HPDE6-E6E7 (cell line): ENCODE measurements at regions not wholly inside any gene's neighbourhood (a gene's known extent, or its start where the extent isn't known, plus 50 kb on each side); places are given as distances from the start of the nearest gene placed in this dataset.

Experiments used
- DNase-seq: peaks from one replicate; pipeline ENCODE4 v3.0.0; 2011; ENCODE audit warnings: missing footprints; ENCODE audit errors: extremely low spot score

GRCh38 chr5:88396751-88397281 lies 128.2 kb upstream of the TMEM161B start:
- DNase-seq = no peak

- no peak for DNase-seq
These were observed 127.4 kb upstream of the TMEM161B start for GRCh38 chr5:88396000-88396535.

- DNase-seq = no peak
These were observed 126.6 kb upstream of the TMEM161B start for GRCh38 chr5:88395264-88395663.

- DNase-seq = no peak
These were observed 126.0 kb upstream of the TMEM161B start for GRCh38 chr5:88394536-88395175.

- DNase-seq = no peak
These were observed 125.3 kb upstream of the TMEM161B start for GRCh38 chr5:88393716-88394535.

GRCh38 chr5:88393042-88393441 lies 124.4 kb upstream of the TMEM161B start:
- no peak for DNase-seq

GRCh38 chr5:88391991-88392390 lies 123.3 kb upstream of the TMEM161B start:
- no peak for DNase-seq

- DNase-seq = no peak
These were observed 122.5 kb upstream of the TMEM161B start for GRCh38 chr5:88391116-88391515.

GRCh38 chr5:88390481-88390880 lies 121.8 kb upstream of the TMEM161B start:
- DNase-seq = no peak

- DNase-seq = no peak
These were observed 121.4 kb upstream of the TMEM161B start for GRCh38 chr5:88390096-88390441.

- no peak for DNase-seq
These were observed 120.9 kb upstream of the TMEM161B start for GRCh38 chr5:88389338-88390095.

- DNase-seq = no peak
These were observed 120.1 kb upstream of the TMEM161B start for GRCh38 chr5:88388476-88389337.

GRCh38 chr5:88384886-88385285 lies 116.2 kb upstream of the TMEM161B start:
- DNase-seq = no peak

GRCh38 chr5:88380332-88380731 lies 111.7 kb upstream of the TMEM161B start:
- no peak for DNase-seq

- DNase-seq = no peak
These were observed 109.3 kb upstream of the TMEM161B start for GRCh38 chr5:88377705-88378656.

- DNase-seq = no peak
These were observed 108.6 kb upstream of the TMEM161B start for GRCh38 chr5:88377240-88377639.

- DNase-seq = no peak
These were observed 108.1 kb upstream of the TMEM161B start for GRCh38 chr5:88376728-88377127.

GRCh38 chr5:88374391-88374790 lies 105.7 kb upstream of the TMEM161B start:
- no peak for DNase-seq

- DNase-seq = no peak
These were observed 102.2 kb upstream of the TMEM161B start for GRCh38 chr5:88370824-88371223.

GRCh38 chr5:88368201-88368600 lies 99.6 kb upstream of the TMEM161B start:
- DNase-seq = no peak
